Brain microvascular endothelial cell (primary cell): ENCODE measurements at regions not wholly inside any gene's neighbourhood (a gene's known extent, or its start where the extent isn't known, plus 50 kb on each side); places are given as distances from the start of the nearest gene placed in this dataset.

ENCODE experiments used
- DNase-seq: peaks from one replicate; pipeline ENCODE4 v3.0.0-alpha.2; 2020
- H3K27ac ChIP-seq: fragments of 250-450 bp; sonication (Bioruptor Pico); 2 replicates; pipeline ENCODE4 v1.5.1; 2020; ENCODE audit warnings: mild to moderate bottlenecking, moderate library complexity
- H3K27me3 ChIP-seq: fragments of 250-450 bp; sonication (Bioruptor Pico); replicated peaks from 2 replicates; pipeline ENCODE4 v1.5.1; 2020; ENCODE audit warnings: mild to moderate bottlenecking
- H3K36me3 ChIP-seq: fragments of 250-450 bp; sonication (Bioruptor Pico); replicated peaks from 2 replicates; pipeline ENCODE4 v1.5.1; 2020; ENCODE audit warnings: mild to moderate bottlenecking
- H3K4me3 ChIP-seq: 2 replicates; pipeline ENCODE4 v1.5.1; 2011; ENCODE audit warnings: low read depth, mild to moderate bottlenecking, control low read depth, low read length, moderate library complexity
- in situ Hi-C: cut with HindIII; loops from 2 replicates; pipeline ENCODE4 v1.10.0; 2017; ENCODE audit warnings: low sequenced_read_pairs, low pct_ligation_motif_present
- TF ChIP-seq, protein P1 (sequence below): IDR thresholded peaks from 2 replicates; pipeline ENCODE4 v1.5.1; 2011; ENCODE audit warnings: low read depth, mild to moderate bottlenecking, moderate library complexity, low read length, control low read depth, inconsistent platforms; ENCODE audit errors: missing control alignments

DNA sequence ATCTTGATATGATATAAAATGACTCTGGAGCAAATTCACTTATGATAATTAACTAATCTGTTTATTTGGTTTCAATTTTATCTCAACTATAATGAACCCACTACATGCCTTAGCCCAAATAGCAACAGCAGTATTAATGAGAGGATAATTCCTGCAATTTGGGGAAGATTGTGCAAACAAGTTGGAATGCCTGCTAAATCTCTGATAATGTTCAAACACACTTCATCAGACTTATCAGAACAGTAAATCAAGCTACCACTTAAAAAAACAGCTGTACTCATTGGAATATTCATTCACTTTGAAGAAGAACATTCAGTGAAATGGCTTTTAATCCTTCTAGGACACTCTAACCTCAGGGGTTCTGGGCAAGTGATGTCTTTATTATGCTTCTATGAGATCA lies 85.4 kb downstream of the CBLN4 start:
- H3K27ac ChIP-seq = no peak overlapping the region
- in situ Hi-C loops = no loop called here
- no peaks in the 10 kb centered on the region for H3K36me3 ChIP-seq
- TF ChIP-seq, protein P1, sequence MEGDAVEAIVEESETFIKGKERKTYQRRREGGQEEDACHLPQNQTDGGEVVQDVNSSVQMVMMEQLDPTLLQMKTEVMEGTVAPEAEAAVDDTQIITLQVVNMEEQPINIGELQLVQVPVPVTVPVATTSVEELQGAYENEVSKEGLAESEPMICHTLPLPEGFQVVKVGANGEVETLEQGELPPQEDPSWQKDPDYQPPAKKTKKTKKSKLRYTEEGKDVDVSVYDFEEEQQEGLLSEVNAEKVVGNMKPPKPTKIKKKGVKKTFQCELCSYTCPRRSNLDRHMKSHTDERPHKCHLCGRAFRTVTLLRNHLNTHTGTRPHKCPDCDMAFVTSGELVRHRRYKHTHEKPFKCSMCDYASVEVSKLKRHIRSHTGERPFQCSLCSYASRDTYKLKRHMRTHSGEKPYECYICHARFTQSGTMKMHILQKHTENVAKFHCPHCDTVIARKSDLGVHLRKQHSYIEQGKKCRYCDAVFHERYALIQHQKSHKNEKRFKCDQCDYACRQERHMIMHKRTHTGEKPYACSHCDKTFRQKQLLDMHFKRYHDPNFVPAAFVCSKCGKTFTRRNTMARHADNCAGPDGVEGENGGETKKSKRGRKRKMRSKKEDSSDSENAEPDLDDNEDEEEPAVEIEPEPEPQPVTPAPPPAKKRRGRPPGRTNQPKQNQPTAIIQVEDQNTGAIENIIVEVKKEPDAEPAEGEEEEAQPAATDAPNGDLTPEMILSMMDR = no peak
- H3K4me3 ChIP-seq = no peak overlapping the region
- no peak for DNase-seq
- no peaks in the 10 kb centered on the region for H3K27me3 ChIP-seq

DNA sequence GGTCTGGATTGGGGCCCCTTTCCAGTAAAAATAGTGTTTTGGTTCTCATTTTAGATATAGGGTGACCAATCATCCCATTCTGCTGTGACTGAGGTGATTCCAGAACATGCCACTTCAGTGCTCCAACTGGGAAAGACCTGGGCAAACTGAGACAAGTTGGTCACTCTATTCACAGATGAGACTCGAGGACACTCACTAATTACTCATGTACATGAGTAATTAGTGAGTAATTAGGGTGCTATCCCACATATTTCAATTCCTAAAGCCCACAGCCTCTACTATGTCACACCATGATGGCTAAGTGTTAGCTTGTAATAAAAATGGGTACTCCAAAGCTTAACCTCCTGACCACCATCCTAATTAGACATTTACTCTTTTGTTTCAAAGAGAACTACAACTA lies 86.0 kb downstream of the CBLN4 start:
- TF ChIP-seq, protein P1 = no peak
- no peaks in the 10 kb centered on the region for H3K36me3 ChIP-seq
- no peak overlapping the region for H3K27ac ChIP-seq
- H3K4me3 ChIP-seq = no peak overlapping the region
- no peak for DNase-seq
- in situ Hi-C loops = no loop called here
- no peaks in the 10 kb centered on the region for H3K27me3 ChIP-seq

DNA sequence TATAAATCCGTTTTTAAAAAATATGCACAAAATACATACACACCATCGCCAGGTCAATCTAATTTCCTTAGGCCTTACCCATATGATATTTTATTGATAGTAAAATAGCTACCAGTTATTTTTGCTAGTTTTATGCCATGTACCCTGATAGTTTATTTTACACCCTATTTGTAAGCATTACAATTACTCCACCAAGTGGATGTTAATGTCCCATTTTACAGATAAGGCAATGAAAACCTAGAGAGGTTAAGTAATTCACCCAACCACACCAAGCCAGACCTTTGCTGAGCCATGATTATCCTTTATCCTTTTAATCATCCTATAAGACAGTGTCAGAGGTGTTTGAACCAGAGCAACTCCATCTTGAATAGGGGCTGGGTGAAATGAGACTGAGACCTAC lies 86.8 kb downstream of the CBLN4 start:
- TF ChIP-seq, protein P1 = no peak
- in situ Hi-C loops = no loop called here

DNA sequence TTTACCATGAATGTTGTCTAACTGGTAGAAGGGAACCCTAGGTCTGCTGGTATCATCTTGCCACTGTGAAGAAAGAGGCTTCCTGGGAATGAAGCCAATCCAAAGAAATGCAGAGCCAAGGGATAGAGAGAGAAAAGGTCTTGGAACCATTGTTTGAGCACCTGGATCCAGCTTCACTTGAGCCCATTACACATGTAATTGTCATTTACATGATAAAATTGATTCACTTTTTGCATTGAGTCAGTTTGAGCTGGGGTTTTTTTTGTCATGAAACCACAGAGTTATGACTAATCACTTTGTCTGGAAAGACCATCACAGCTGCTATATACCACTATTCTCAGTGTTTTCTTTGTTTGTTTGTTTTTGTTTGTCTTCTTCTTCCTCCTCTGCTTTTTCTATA lies 112.3 kb downstream of the CBLN4 start:
- no peak for DNase-seq
- no peaks in the 10 kb centered on the region for H3K36me3 ChIP-seq
- no peak overlapping the region for H3K27ac ChIP-seq
- in situ Hi-C loops = no loop called here
- TF ChIP-seq, protein P1 = no peak
- H3K27me3 ChIP-seq = no peaks in the 10 kb centered on the region
- no peak overlapping the region for H3K4me3 ChIP-seq

More for the DNA sequence above, 86.8 kb downstream of the CBLN4 start:
- Histone ChIP-seq H3K4me3 (no peak overlapping the region), H3K36me3 (no peaks in the 10 kb centered on the region), H3K27ac (no peak overlapping the region), H3K27me3 (no peaks in the 10 kb centered on the region)
- DNase-seq = no peak

DNA sequence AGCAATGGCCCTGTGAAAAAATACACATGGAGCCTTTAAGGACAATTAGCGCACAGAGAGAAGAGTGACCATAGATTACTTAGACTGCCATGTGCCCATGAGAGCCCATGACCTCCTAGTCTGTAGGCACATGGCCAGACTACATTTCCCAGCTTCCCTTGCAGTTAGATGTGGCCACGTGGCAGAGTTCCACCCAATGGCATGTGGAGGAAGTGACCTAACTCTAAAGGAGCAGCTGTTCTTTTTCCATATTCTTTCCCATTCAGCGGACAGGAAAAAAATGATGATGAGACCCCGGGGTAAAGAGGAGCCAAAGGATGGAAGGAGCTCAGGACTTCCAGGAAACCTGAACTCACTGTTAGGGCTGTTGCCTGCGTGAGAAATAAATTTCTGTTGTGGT lies 116.6 kb downstream of the CBLN4 start:
- no peaks in the 10 kb centered on the region for H3K27me3 ChIP-seq
- no peaks in the 10 kb centered on the region for H3K36me3 ChIP-seq
- no peak for DNase-seq
- in situ Hi-C loops = no loop called here
- no peak overlapping the region for H3K4me3 ChIP-seq
- TF ChIP-seq, protein P1 = no peak
- no peak overlapping the region for H3K27ac ChIP-seq

DNA sequence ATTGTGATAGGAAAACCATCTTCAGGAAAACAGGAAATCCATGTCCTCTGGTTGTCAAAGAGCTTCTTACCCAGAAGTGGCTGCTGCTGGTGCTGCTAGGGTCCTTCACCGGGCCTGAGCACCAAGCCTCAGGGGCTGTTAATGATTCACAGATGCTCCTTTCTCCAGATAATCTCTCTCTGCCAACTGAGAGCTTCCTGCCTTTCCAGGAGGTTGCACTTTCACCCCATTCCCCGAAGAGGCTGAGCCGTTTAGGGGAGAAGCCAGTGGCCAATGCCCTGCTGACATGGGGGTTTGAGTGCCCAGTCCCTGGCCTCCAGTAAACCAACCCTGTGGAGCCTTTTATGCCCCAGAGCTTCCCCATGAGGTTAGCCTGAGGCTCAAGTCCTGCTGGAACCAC lies 122.4 kb downstream of the CBLN4 start:
- TF ChIP-seq, protein P1 = no peak
- Histone ChIP-seq H3K27me3 (no peaks in the 10 kb centered on the region), H3K27ac (no peak overlapping the region), H3K36me3 (no peaks in the 10 kb centered on the region), H3K4me3 (no peak overlapping the region)
- DNase-seq = no peak
- in situ Hi-C loops = no loop called here
